Smooth muscle cell (in vitro differentiated cells): ENCODE measurements at regions not wholly inside any gene's neighbourhood (a gene's known extent, or its start where the extent isn't known, plus 50 kb on each side); places are given as distances from the start of the nearest gene placed in this dataset. TPM values are rescaled to one million over a fixed set of nuclear protein-coding genes. Genes with fewer than 3 reads are reported as not detected.
"Not testable (repeated sequence)": the region's sequence is repeated elsewhere in the genome, so short reads cannot be mapped to it uniquely, and the experiment has no call there.

Source experiments
- DNase-seq: peaks from one replicate; lab custom pipeline; 2025; ENCODE audit not compliant: unreplicated experiment; lab: John Stamatoyannopoulos, UW
- H2AFZ ChIP-seq: fragments of 200-600 bp; sonication (generic); 2 replicates; pipeline ENCODE4 v1.6.0; 2016; ENCODE audit warnings: antibody characterized with exemption, low read depth, mild to moderate bottlenecking
- H3F3A ChIP-seq: fragments of 200-600 bp; sonication (generic); 2 replicates; pipeline ENCODE4 v1.6.0; 2017; ENCODE audit warnings: antibody characterized with exemption, low read depth
- H3K27ac ChIP-seq: fragments of 200-600 bp; sonication (generic); 2 replicates; pipeline ENCODE4 v1.5.1; 2016; ENCODE audit warnings: low read depth, mild to moderate bottlenecking
- H3K27me3 ChIP-seq: fragments of 200-600 bp; sonication (generic); 2 replicates; pipeline ENCODE4 v1.6.1; 2016; ENCODE audit warnings: low read depth, mild to moderate bottlenecking
- H3K36me3 ChIP-seq: fragments of 200-600 bp; sonication (generic); 2 replicates; pipeline ENCODE4 v1.5.1; 2016; ENCODE audit warnings: low read depth
- H3K4me1 ChIP-seq: fragments of 200-600 bp; sonication (generic); 2 replicates; pipeline ENCODE4 v1.5.1; 2016; ENCODE audit warnings: low read depth
- H3K4me2 ChIP-seq: fragments of 200-600 bp; sonication (generic); 2 replicates; pipeline ENCODE4 v1.6.0; 2016; ENCODE audit warnings: mild to moderate bottlenecking
- H3K4me3 ChIP-seq: fragments of 200-600 bp; sonication (generic); 2 replicates; pipeline ENCODE4 v1.5.1; 2016; ENCODE audit warnings: mild to moderate bottlenecking
- H3K79me2 ChIP-seq: fragments of 200-600 bp; sonication (generic); 2 replicates; pipeline ENCODE4 v1.6.0; 2016; ENCODE audit warnings: low read depth, mild to moderate bottlenecking
- H3K9ac ChIP-seq: fragments of 200-600 bp; sonication (generic); 2 replicates; pipeline ENCODE4 v1.6.0; 2016; ENCODE audit warnings: low read depth
- H3K9me3 ChIP-seq: fragments of 200-600 bp; sonication (generic); replicated peaks from 2 replicates; pipeline ENCODE4 v1.5.1; 2016; ENCODE audit warnings: low read depth
- H4K20me1 ChIP-seq: fragments of 200-600 bp; sonication (generic); 2 replicates; pipeline ENCODE4 v1.6.0; 2016; ENCODE audit warnings: low read depth
- CTCF ChIP-seq: fragments of 200-600 bp; sonication (generic); IDR thresholded peaks from 2 replicates; pipeline ENCODE4 v1.5.1; 2017; ENCODE audit warnings: borderline replicate concordance, mild to moderate bottlenecking, antibody characterized with exemption; ENCODE audit not compliant: insufficient read depth, poor library complexity, severe bottlenecking
- WGBS: methylation state at CpG from one replicate; pipeline ENCODE4 v1.1.7; 2016; ENCODE audit warnings: low lambda C conversion rate; 5-methylcytosine and 5-hydroxymethylcytosine counted together
- small RNA-seq: library from RNA; depleted of rRNA; stranded (forward); fragments of <200 nt; gene quantifications from one replicate; pipeline ENCODE3, GENCODE V24; 2014

GRCh38 chr15:99788156-99788555 lies 54.9 kb upstream of the LYSMD4 start:
- Histone ChIP-seq H3K4me3 (no peak overlapping the region), H3K4me1 (no peaks in the 10 kb centered on the region), H2AFZ (no peak overlapping the region), H4K20me1 (no peaks in the 10 kb centered on the region), H3K27ac (no peak overlapping the region), H3K4me2 (no peak overlapping the region), H3K79me2 (no peaks in the 10 kb centered on the region), H3K27me3 (peaks cover 32% of the 10 kb centered on the region), H3F3A (no peaks in the 10 kb centered on the region), H3K9me3 (no peaks in the 10 kb centered on the region), H3K9ac (no peak overlapping the region), H3K36me3 (no peaks in the 10 kb centered on the region)
- 70% methylated on average over 2 of the region's 2 CpGs for WGBS
- TF ChIP-seq CTCF: no peak
- no peak for DNase-seq

GRCh38 chr15:99784800-99785199 lies 51.6 kb upstream of the LYSMD4 start:
- peaks cover 32% of the 10 kb centered on the region for H3K27me3 ChIP-seq
- H3K36me3 ChIP-seq, H2AFZ ChIP-seq, H3K4me1 ChIP-seq, H4K20me1 ChIP-seq, H3K79me2 ChIP-seq, DNase-seq, H3F3A ChIP-seq, H3K9me3 ChIP-seq, H3K4me3 ChIP-seq, H3K4me2 ChIP-seq, H3K9ac ChIP-seq, H3K27ac ChIP-seq: not testable (repeated sequence)
- WGBS: 84% methylated on average over 1 of the region's 1 CpG

GRCh38 chr15:99783918-99784619 lies 50.8 kb upstream of the LYSMD4 start:
- H3K27ac ChIP-seq, H3K4me2 ChIP-seq, H3F3A ChIP-seq, H3K79me2 ChIP-seq, H3K9ac ChIP-seq, H2AFZ ChIP-seq, H3K36me3 ChIP-seq, H3K9me3 ChIP-seq, H3K4me1 ChIP-seq, H3K4me3 ChIP-seq, DNase-seq, H4K20me1 ChIP-seq: not testable (repeated sequence)
- H3K27me3 ChIP-seq: peaks cover 28% of the 10 kb centered on the region
- 85% methylated on average over 4 of the region's 4 CpGs for WGBS

Small RNA genes lying in the stretch of these regions (small RNA-seq; reads per million reads assigned to genes)
- gene RN7SL484P: not detected
